Medulla oblongata (tissue), 1 donor: ENCODE measurements at regions not wholly inside any gene's neighbourhood (a gene's known extent, or its start where the extent isn't known, plus 50 kb on each side); places are given as distances from the start of the nearest gene placed in this dataset.
"Not testable (repeated sequence)": the region's sequence is repeated elsewhere in the genome, so short reads cannot be mapped to it uniquely, and the experiment has no call there.

Experiments used
- DNase-seq: peaks from one replicate; pipeline ENCODE4 v3.0.0-alpha.2; 2015; ENCODE audit errors: extremely low spot score

- DNase-seq: no peak
Measured at GRCh38 chr2:183998797-183999190, 599.5 kb upstream of the ZNF804A start.

- DNase-seq: no peak
Measured at GRCh38 chr2:184004289-184004947, 593.9 kb upstream of the ZNF804A start.

DNA sequence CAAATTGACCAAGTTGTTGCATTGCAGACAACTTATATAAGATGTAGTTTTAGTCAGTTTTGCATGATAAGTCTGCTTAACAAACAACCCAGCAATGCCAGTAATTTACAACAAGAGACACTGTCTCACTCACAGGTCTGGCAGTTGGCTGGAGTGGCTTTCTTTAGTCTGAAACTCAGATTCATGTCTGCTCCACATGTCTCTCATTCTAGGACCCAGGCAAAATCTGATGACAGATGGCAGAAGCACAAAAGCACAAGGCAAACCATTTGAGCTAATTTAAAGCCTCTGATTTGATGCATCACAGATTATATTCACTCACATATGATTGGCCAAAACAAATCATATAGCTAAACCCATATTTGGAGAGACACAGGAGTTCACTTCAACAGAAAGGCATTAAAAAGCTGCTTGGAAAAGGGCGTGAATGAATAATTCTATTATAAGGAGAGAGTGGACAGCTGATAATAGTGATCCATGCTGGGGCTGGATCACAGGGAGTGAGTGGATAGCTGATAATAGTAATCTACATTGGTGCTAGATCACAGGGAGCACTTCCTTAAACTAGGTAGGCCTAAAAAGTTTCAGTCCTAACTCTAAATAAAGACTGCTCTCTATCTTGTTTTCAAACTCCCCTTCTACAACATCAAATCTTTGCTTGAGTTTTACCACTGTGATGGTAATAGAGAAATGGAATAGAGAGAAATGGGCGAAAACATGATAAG is 593.2 kb upstream of the ZNF804A start:
- no peak for DNase-seq

GRCh38 chr2:184006998-184007397 is 591.3 kb upstream of the ZNF804A start:
- DNase-seq: no peak

DNA sequence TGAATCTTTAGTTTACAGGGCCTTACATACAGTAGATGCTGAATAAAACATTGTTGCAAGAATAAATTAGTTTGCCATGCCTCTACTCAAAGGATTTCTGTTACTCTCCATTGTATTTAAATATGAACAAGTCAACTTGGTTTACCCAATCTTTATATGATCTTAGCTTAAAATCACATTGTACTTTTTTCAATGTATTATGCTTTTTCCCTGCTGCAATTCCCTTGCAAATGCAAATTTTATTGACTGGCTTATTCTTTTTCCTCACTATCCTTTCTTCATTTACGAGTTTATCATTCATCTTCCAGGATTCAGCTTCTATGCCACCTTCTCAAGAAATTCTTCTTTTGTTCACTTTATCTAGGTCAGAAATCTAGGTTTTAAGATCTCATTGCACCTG is 571.4 kb upstream of the ZNF804A start:
- no peak for DNase-seq

GRCh38 chr2:184030245-184030644 is 568.1 kb upstream of the ZNF804A start:
- no peak for DNase-seq

DNA sequence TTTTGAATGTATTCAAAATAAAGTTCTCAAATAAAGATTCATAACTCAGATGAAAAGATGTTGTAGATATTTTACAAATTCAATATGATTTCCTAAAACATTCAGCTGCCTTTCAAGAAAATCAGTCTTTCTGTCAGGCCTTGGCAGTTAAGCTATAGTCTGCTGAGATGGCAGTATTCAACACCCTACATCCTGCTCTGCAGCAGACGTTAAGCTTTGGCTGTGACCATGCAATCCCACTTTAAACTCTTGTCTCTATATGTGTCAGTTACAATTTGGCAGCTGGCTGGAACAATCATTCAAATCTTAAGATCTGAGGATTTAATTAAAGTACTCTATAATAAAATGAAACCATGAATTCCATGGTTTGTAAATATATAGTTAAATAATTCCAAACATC is 567.3 kb upstream of the ZNF804A start:
- DNase-seq: no peak

- DNase-seq: no peak
Measured at GRCh38 chr2:184031402-184032147, 566.8 kb upstream of the ZNF804A start.

DNA sequence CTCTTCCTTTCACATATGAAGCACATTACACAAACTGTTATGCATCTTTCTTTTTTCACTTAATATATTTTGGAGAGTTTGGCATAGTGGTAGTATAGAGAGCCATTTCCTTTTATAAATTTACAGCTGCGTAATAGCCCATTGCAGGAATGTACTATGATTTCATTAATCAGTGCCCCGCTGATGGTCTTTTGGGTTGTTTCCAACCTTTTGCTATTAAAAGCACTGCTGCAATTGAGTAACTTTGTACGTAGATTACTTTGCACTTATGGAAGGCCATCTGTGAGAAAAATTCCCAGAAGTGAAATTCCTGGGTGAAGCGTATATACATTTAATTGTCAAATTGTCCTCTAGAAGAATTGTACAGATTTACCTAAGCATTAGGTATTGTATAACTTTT is 565.3 kb upstream of the ZNF804A start:
- DNase-seq: no peak

- no peak for DNase-seq
Measured at GRCh38 chr2:184037273-184037672, 561.1 kb upstream of the ZNF804A start.

DNA sequence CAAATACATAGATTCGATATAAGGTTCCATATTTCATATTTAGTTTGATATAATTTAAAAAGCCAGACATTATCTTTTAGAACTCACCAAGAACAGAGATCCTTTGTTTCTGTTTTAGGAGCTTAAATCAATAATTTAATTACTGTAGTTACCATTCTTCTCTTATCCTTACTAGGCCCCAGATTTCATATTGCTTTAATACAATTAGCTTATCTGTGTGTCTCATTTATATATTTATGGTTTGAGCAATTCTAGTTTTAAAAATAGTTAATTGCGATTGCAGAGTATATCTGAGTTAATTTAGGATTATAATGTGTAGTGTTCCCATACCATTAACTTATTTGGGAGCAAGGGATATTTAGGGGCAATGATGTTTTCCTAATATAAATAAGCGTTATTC is 558.8 kb upstream of the ZNF804A start:
- no peak for DNase-seq

- DNase-seq: no peak
Measured at GRCh38 chr2:184040230-184040629, 558.1 kb upstream of the ZNF804A start.

DNA sequence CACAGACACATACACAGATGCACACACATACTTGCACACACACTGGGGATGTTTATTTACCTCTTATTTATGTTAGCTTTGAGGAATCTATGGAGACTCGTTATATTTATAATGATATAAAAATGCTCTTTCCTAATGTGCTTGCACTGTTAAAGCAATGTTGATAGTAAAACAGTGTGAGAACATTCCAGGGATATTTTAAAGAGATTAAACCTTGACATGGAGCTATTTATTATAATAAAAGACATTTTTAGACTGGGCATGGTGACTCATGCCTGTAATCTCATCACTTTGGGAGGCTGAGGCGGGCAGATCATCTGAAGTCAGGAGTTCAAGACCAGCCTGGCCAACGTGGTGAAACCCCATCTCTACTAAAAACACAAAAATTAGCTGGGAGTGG is 557.3 kb upstream of the ZNF804A start:
- DNase-seq: no peak

DNA sequence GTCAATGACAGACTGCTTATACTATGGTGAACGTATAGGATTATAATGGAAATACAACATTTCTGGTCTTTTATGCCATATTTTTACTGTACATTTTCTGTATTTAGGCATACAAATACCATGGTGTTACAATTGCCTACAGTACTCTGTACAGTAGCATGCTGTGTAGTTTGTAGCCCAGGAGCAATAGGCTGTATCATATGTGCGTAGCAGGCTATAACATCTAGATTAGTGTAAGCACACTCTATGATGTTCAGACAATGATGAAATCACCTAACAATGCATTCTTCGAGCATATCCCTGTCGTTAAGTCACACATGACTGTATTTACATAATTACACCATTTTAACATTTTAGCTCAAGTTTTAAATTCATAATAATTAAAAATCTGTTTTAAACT is 556.6 kb upstream of the ZNF804A start:
- no peak for DNase-seq

DNA sequence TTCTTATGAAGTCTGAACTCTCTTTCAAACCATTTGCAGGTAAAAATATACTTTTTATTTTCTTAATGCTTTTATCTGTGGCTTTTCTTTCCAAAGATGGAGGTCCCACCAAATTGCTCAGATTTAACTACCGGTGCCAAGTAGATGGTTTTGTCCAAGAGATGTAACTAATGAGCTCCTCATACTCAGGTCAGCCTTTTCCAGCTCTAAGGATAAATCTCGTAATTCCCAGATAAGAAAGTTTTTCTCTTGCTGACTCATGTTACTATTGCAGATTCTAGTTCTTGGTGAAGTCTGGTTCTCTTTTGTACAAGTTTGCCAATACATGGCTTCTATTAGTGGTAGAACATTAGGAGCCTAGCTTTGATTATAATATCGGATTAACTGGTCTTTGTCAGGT is 550.8 kb upstream of the ZNF804A start:
- no peak for DNase-seq

GRCh38 chr2:184049566-184049965 is 548.8 kb upstream of the ZNF804A start:
- no peak for DNase-seq

DNA sequence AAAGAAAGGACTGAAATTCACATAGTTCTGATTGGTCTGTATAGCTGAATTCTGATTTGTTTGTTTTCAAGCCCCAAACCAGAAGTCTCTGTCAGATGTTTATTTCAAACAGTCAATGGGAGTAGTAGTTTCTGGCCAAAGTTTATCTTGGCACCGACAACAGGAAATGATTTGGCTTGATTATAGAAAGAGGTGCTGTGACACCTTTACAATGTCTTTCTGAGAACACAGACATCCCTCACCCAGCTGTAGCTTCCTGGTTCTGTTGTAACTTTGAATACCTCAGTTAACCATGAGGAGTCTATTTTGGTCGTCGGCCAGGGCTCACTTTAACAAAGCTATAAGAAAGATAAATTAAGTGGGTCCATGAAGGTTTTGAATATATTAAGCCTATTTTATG is 545.0 kb upstream of the ZNF804A start:
- no peak for DNase-seq

GRCh38 chr2:184054419-184054818 is 543.9 kb upstream of the ZNF804A start:
- DNase-seq: not testable (repeated sequence)

DNA sequence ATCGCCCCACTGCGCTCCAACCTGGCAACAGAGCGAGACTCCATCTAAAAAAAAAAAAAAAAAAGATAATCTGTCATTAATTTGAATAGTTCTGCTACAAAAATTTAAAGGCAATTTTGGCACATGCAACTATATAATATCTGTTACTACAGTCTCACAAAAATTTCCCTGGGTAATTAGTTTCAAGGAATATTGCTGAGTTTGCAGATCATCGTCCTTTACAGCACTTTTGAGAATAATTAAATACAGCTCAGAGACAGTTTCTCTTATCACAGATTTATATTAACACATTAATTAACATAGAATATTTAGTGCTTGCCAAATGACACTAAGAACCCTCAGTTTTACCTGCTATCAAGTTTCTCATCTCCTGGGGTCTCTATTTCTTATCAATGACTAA is 540.4 kb upstream of the ZNF804A start:
- no peak for DNase-seq

GRCh38 chr2:184060268-184060667 is 538.1 kb upstream of the ZNF804A start:
- not testable (repeated sequence) for DNase-seq

DNA sequence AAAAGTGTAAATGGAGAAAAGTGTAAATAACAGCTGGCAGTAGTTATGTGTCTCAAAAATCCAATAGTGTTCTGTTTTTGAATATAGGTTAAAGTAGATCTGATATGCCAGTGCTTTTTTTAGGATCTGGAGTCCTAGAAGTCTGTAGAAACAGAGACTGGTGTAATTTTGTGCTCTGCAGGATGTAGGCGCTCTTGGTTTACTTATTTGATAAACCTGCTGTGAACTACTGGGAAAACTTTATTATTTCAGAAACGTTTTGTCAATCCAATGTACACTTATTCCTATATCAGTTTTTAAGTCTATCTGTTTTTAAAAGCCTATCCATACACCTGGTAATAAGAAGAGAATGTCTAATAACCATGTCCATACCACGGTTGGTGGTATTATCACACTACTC is 530.8 kb upstream of the ZNF804A start:
- DNase-seq: no peak

GRCh38 chr2:184072470-184072869 is 525.9 kb upstream of the ZNF804A start:
- DNase-seq: no peak

- no peak for DNase-seq
Measured at GRCh38 chr2:184078496-184078895, 519.8 kb upstream of the ZNF804A start.
